HG03469 (cell line): ENCODE measurements at regions not wholly inside any gene's neighbourhood (a gene's known extent, or its start where the extent isn't known, plus 50 kb on each side); places are given as distances from the start of the nearest gene placed in this dataset.

Source experiments
- ATAC-seq: cut with Tn5 transposase; IDR thresholded peaks from one replicate; pipeline ENCODE4 v1.9.1; 2021; ENCODE audit warnings: mild to moderate bottlenecking, moderate library complexity, moderate number of reproducible peaks; ENCODE audit not compliant: unreplicated experiment

- no peak for ATAC-seq
These were observed 93.7 kb upstream of the SPON1 start for GRCh38 chr11:13868710-13869397.

DNA sequence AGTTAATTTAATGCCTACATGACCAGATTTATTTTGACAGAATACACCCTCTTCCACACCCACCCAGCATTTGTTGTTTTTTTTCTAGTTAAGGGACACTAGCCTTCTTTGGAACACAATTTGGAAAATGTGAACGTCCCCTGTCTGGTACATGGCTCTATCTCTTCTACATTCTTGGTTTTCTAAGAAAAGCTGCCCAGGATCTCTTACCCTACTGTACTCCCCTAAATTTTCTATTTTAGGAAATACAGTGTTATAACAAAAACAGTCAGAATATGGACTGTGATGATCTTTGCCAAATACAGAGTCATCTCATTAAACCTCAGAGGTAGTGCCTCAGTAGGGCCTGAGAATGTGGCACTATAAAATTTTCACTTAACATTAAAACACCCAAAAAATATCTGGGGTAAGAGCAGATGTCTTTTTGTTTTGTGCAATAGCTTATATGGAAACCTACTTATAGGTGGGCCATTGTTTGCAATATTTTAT, 93.1 kb upstream of the SPON1 start:
- ATAC-seq = no peak

GRCh38 chr11:13874597-13874996, 87.9 kb upstream of the SPON1 start:
- no peak for ATAC-seq

GRCh38 chr11:13875643-13876042, 86.9 kb upstream of the SPON1 start:
- no peak for ATAC-seq

- no peak for ATAC-seq
These were observed 86.1 kb upstream of the SPON1 start for GRCh38 chr11:13876423-13876822.

DNA sequence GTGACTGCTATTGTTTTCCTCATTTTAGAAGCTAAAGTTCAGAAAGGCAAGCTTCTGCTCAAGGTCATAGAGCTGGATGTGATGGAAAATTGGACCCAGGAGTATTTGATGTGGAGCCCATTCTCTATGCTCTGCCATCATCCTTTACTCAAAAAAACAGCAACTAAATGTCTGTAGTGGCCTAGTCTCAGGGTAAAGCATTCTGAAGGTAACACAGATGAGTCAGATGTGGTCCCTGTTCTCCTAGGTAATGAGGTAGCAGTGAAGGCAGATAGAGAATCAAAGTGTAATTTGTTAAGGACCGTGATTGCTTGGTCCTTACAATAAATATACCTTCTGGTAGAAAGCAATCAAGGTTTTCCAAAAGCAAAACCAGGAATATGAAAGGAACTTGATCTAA, 84.4 kb upstream of the SPON1 start:
- ATAC-seq = no peak

GRCh38 chr11:13880634-13881033, 81.9 kb upstream of the SPON1 start:
- no peak for ATAC-seq

GRCh38 chr11:13881226-13881905, 81.2 kb upstream of the SPON1 start:
- ATAC-seq = no peak

- peak; percentile 82 for ATAC-seq
These were observed 79.5 kb upstream of the SPON1 start for GRCh38 chr11:13883042-13883441.

GRCh38 chr11:13883589-13883988, 78.9 kb upstream of the SPON1 start:
- ATAC-seq = no peak

- ATAC-seq = no peak
These were observed 78.2 kb upstream of the SPON1 start for GRCh38 chr11:13884158-13884799.

- no peak for ATAC-seq
These were observed 77.4 kb upstream of the SPON1 start for GRCh38 chr11:13885083-13885482.

GRCh38 chr11:13889552-13890249, 72.8 kb upstream of the SPON1 start:
- ATAC-seq = no peak

DNA sequence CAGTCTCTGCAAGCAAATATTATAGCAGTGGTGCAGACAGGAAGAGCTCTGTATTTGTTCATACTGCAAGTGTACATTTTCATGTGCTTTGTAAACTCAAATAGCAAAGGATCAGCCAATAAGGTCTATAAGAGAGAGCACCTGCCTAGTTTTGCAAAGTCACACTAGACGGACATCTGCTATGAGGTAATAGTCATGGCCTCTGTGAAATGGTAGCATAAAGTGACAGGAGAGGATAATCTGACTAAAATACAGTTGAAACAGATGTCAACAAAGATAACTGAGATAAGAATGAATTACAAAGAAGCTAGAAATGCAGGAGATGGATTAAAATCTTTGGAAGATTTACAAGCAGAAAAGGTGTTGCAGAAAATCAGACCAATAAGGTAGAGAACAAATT, 70.6 kb upstream of the SPON1 start:
- ATAC-seq = no peak

DNA sequence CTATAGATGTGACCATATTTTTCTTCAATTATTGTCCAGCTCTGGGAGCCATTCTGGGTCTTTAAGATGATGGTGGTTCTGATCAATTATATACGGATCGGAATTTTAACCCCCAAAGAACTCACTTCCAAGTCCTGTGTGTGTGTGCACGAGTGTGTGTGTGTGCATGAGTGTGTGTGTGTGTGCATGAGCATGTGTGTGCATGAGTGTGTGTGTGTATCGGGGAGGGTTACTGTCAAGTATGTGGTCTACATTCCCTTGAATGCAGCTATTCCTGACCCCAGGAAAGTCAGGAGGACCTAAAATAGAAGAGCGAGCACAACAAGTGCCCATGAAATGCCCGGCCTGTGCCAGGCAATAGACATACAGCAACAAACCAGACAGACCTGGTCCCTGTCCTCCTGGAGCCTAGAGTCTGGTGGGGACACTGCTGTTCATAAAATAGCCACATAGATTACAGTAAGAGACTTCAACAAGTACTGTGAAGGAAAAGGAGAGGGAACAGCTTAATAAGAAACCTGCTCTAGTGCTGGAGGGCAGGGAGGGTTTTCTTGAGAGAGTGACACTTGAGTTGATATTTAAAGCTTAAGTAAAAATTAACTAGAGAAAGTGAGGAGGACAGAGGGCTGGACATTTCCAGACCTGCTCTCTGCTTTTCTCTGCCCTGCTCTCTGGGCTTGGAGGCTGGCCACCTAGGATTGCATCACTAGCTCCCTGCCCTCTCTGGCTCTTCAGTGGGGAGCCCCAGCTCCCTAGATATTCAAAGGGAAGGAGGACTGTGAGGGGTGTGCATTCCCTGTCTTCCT, 66.1 kb upstream of the SPON1 start:
- no peak for ATAC-seq

GRCh38 chr11:13896981-13897353, 65.6 kb upstream of the SPON1 start:
- no peak for ATAC-seq

DNA sequence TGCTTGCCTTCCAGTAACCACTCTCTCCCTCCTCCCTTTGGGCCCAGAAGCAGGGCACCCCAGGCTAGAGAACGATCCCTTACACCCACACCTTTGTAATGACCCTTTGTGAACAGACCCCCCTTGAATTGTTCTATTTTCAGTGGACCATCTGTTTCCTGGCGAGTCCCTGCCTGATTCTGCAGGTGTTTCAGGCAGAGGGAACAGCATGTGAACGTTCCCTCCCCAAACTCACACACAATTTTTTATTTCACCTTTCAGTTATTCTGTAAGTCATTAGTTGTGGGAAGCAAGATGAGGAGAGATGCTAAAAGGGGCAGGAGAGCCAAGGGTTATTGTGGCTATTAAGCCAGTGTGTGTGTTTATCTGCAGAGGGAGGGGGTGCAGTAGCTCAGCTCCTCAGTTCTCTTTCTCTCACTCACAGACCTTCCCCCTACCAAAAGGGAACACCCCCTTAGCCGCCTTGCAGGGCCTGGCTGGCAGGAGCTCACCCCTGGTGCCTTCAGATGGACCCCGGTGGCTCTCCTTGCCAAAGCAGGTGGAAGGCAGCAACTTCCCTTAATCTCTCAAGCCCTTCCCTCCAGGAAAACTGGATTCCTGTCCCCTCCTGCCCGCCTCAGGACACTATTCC, 64.8 kb upstream of the SPON1 start:
- no peak for ATAC-seq

DNA sequence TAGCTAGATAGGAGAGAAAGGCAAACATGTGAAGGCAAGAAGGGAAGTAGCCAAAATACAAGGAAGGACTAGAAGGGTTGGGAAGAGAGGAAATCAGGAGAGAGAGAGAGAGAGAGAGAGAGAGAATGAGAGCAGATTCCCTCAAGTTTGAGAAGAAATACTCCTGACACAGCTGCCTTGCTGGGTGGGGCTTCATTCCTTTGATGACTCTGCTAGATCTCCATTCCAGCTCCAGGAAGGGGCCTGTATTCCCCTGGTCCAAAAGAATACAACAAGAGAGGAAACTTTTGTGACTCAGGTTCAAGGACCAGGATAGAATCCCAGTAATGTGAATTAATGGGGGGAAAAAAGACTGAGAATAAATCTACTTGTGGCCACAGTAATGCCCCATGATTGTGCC, 62.9 kb upstream of the SPON1 start:
- no peak for ATAC-seq

GRCh38 chr11:13902523-13902922, 60.0 kb upstream of the SPON1 start:
- ATAC-seq = no peak

- no peak for ATAC-seq
These were observed 57.3 kb upstream of the SPON1 start for GRCh38 chr11:13905137-13905781.
